ENCODE measurements at regions not wholly inside any gene's neighbourhood (a gene's known extent, or its start where the extent isn't known, plus 50 kb on each side); places are given as distances from the start of the nearest gene placed in this dataset.

DNA sequence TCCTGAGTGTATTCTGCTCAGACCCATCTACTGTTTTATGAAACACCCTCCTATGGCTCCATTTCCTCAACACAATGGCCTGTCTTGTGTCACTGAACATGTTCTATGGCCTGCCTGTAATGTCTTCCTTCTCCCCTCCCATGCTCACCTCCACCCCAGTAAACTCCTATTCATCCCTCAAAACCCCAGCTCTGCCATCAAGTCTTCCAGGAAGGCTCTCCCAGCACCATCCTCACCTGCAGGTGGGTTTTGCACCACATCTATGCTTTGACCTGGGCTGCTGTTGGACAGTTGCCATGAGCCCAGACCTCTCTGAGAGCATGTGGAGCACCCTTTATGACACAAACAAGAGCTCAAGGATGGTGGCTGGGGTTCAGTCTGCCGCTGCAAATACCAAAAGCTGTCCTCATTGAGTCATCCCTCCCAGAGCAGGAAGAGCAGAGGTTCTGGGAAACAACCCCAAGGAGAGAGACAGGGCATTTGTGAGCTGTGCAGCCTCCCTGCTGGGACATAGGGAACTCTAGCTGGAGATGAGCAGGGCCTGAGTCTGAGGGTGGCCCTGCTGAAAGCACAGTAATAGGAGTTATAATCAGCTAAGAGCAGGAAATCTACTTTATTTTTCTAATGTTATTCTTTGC lies 93.8 kb upstream of the CD93 start:
- Mint-ChIP-seq H3K4me3 (no peak overlapping the region), H3K9me3 (peaks cover 29% of the 10 kb centered on the region), H3K4me1 (no peaks in the 10 kb centered on the region), H3K27me3 (ENCODE audit: low read depth) (peaks cover 13% of the 10 kb centered on the region), H3K27ac (no peak overlapping the region), H3K36me3 (no peaks in the 10 kb centered on the region)
- DNase-seq (ENCODE audit: low spot score in 2 of 2, unreplicated experiment in 2 of 2), result no peak
- TF ChIP-seq, protein P1, sequence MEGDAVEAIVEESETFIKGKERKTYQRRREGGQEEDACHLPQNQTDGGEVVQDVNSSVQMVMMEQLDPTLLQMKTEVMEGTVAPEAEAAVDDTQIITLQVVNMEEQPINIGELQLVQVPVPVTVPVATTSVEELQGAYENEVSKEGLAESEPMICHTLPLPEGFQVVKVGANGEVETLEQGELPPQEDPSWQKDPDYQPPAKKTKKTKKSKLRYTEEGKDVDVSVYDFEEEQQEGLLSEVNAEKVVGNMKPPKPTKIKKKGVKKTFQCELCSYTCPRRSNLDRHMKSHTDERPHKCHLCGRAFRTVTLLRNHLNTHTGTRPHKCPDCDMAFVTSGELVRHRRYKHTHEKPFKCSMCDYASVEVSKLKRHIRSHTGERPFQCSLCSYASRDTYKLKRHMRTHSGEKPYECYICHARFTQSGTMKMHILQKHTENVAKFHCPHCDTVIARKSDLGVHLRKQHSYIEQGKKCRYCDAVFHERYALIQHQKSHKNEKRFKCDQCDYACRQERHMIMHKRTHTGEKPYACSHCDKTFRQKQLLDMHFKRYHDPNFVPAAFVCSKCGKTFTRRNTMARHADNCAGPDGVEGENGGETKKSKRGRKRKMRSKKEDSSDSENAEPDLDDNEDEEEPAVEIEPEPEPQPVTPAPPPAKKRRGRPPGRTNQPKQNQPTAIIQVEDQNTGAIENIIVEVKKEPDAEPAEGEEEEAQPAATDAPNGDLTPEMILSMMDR (IDR thresholded peaks at IDR 0.05; ENCODE audit: unreplicated experiment), result no peak

DNA sequence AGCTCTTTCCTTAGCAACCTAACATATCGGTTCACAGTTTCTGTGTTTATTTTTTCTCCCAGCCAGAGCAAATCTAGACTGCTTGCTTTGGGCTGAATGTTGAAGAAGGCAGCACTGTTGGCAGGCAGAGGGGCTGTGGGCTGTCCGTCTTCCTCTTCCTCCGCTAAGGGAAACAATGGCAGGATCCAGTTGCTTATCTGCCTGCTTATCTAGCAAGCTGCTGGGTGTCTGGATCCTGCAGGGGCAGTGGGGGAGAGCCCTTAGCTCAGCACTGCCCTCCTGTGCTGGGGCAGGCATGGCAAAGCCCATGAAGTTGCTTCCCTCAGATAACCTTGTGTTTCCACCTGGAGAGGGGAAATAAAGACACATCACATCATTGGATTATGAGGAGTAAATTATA lies 92.7 kb upstream of the CD93 start:
- Mint-ChIP-seq H3K27me3 (ENCODE audit: low read depth) (peaks cover 21% of the 10 kb centered on the region), H3K9me3 (peaks cover 25% of the 10 kb centered on the region), H3K4me3 (no peak overlapping the region), H3K4me1 (no peaks in the 10 kb centered on the region), H3K27ac (no peak overlapping the region), H3K36me3 (no peaks in the 10 kb centered on the region)
- TF ChIP-seq, protein P1 (IDR thresholded peaks at IDR 0.05; ENCODE audit: unreplicated experiment), result no peak
- no peak for DNase-seq (ENCODE audit: low spot score in 2 of 2, unreplicated experiment in 2 of 2)

DNA sequence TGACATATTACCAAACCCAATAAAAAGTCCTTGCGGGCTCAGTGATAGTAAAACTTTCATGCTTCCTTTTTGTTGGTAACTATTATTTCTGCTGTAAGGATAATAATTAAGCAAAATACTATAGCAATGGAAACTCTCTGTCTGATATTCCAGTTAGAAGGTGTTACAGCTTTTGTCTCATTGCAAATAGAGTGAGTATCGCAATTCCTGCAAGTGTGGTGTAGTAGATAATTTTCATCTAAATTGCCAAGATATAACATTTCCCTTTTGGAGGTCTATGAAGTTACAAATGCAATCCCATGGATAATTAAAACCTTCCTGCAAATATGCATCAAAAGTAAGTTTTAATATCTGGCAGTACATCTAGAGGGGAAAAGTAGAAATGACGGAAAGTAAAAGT lies 88.7 kb upstream of the CD93 start:
- H3K36me3 Mint-ChIP-seq, result no peaks in the 10 kb centered on the region
- no peak for DNase-seq (ENCODE audit: low spot score in 2 of 2, unreplicated experiment in 2 of 2)
- peaks cover 52% of the 10 kb centered on the region for H3K27me3 Mint-ChIP-seq (ENCODE audit: low read depth)
- peaks cover 21% of the 10 kb centered on the region for H3K9me3 Mint-ChIP-seq
- no peak overlapping the region for H3K4me3 Mint-ChIP-seq
- TF ChIP-seq, protein P1 (IDR thresholded peaks at IDR 0.05; ENCODE audit: unreplicated experiment), result no peak
- H3K4me1 Mint-ChIP-seq, result no peaks in the 10 kb centered on the region
- no peak overlapping the region for H3K27ac Mint-ChIP-seq

DNA sequence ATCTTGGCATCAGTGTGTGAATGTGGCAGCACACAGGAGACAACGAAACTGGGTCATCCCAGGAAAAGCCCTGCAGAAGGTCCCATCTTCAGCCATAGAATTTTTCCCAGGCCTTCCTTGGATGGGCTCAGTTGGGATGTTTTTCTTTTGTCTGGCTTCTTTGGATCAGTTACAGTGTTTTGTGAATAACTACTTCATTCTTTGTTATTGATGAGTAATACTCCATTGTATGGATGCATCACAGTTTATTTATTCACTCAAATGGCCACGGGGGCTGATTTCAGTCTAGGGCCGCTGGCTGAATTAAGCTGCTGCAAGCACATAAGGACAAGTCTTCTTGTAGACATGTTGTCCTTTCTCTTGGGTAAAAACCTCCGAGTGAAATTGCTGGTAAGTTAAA lies 81.3 kb upstream of the CD93 start:
- Mint-ChIP-seq H3K9me3 (peaks cover under 1% of the 10 kb centered on the region), H3K4me3 (no peak overlapping the region), H3K36me3 (no peaks in the 10 kb centered on the region), H3K27me3 (ENCODE audit: low read depth) (peaks cover 21% of the 10 kb centered on the region), H3K4me1 (peaks cover 4% of the 10 kb centered on the region), H3K27ac (no peak overlapping the region)
- TF ChIP-seq, protein P1 (IDR thresholded peaks at IDR 0.05; ENCODE audit: unreplicated experiment), result no peak
- no peak for DNase-seq (ENCODE audit: low spot score in 2 of 2, unreplicated experiment in 2 of 2)

DNA sequence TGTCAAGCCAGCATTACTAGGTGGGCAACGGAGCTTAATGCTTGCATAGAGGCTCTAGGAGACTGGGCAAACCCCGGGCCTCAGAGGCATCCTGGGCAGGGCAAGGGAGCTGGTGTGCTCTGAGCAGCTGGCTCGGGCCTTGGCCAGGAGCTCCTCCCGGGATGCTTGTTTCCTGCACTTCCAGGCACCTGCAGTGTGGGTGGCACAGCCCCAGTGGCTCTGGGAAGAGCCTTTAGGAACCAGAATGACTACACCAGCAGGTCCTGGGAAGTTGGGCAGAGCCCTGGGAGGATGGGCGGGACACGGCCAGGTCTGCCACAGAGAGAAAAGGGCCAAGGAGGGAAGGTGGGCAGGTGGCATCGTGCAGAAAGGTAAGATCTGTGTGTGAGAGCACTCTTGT lies 80.4 kb upstream of the CD93 start:
- TF ChIP-seq, protein P1 (IDR thresholded peaks at IDR 0.05; ENCODE audit: unreplicated experiment), result no peak
- DNase-seq (ENCODE audit: low spot score in 2 of 2, unreplicated experiment in 2 of 2), result peak in 1 of 2 experiments; percentile 28
- Mint-ChIP-seq H3K4me3 (no peak overlapping the region), H3K27ac (no peak overlapping the region), H3K27me3 (ENCODE audit: low read depth) (peaks cover 14% of the 10 kb centered on the region), H3K4me1 (peaks cover 4% of the 10 kb centered on the region), H3K36me3 (no peaks in the 10 kb centered on the region), H3K9me3 (no peaks in the 10 kb centered on the region)

DNA sequence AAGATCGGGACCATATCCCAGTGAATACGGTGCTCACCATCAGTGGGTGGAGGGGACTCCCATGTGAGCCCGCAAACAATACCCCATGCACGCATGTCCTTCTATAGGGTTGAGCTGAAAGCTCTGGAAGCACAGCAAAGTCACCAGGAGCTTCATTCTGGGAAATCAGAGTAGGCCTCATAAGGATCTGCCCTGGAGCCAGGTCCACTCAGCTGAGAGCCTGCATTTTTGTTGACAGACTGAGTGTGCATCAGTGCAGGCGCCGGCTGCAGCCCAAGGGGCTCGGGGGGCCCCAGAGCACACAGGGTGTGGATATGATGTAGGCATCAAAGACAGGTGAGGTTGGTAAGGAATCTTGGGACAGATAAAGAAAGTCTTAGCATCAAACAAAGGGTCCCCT lies 79.8 kb upstream of the CD93 start:
- TF ChIP-seq, protein P1 (IDR thresholded peaks at IDR 0.05; ENCODE audit: unreplicated experiment), result no peak
- DNase-seq (ENCODE audit: low spot score in 2 of 2, unreplicated experiment in 2 of 2), result peak in 1 of 2 experiments; percentile 35

More for the DNA sequence above, 79.8 kb upstream of the CD93 start:
- H3K36me3 Mint-ChIP-seq, result no peaks in the 10 kb centered on the region
- peaks cover 9% of the 10 kb centered on the region for H3K27me3 Mint-ChIP-seq (ENCODE audit: low read depth)
- peaks cover 4% of the 10 kb centered on the region for H3K4me1 Mint-ChIP-seq
- no peaks in the 10 kb centered on the region for H3K9me3 Mint-ChIP-seq
- H3K4me3 Mint-ChIP-seq, result no peak overlapping the region
- no peak overlapping the region for H3K27ac Mint-ChIP-seq

Data from mesothelial cell of epicardium (in vitro differentiated cells).